ENCODE measurements at regions not wholly inside any gene's neighbourhood (a gene's known extent, or its start where the extent isn't known, plus 50 kb on each side); places are given as distances from the start of the nearest gene placed in this dataset.
A peak's percentile ranks its signal among the peaks of the same experiment; 100 is the strongest.

DNA sequence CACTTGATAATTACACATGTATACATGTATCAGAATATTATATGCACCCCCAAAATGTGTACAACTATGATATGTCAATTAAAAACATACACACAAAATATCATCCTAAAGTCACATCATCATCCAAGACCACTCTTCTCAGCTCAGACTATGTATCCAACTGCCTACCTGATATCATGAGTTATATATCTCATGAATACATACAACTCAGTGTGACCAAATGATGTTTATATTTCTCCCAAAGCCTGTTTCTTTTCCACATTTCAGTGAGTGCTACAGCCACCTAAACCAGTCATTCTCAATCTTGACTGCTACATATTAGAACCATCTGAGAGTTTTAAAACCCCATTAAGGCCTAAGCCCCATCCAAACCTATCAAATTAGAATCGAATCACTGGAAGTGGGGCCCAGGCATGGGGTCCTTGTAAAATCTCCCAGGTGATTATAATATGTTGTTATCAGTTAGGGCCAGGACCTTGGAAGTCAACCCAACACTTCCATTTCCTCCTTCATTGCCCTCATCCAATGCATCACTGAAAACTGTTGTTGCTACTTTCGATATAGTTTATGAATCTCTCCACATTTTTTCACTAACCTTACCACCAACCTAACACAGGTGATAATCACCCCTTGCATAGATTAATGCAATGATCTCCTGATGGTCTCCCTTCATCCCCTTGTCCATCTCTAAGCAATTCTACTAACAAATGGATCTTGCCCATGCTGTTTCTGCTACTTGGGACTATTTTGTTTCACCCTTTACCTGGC lies 53.8 kb upstream of the ITGB8 start:
- DNase-seq (ENCODE audit: low read depth in 2 of 2): no peak
- no peaks in the 10 kb centered on the region for H3K79me2 ChIP-seq (ENCODE audit: control insufficient read depth, insufficient read depth, low read length)
- no peak overlapping the region for H3K27ac ChIP-seq (ENCODE audit: insufficient read depth, low read length)
- no peak overlapping the region for H2AFZ ChIP-seq (ENCODE audit: low read length)
- no peak overlapping the region for H3K9ac ChIP-seq (ENCODE audit: insufficient read depth, low read length)
- H3K9me3 ChIP-seq (ENCODE audit: control insufficient read depth, insufficient read depth, low read depth, low read length): no peaks in the 10 kb centered on the region
- H3K4me2 ChIP-seq (ENCODE audit: extremely low read depth, insufficient read depth, low read length): no peak overlapping the region
- H3K4me1 ChIP-seq (ENCODE audit: control insufficient read depth, extremely low read depth, insufficient read depth, low read length): no peaks in the 10 kb centered on the region
- no peaks in the 10 kb centered on the region for H4K20me1 ChIP-seq (ENCODE audit: control insufficient read depth, extremely low read depth, insufficient read depth, low read length)
- no peak for TF ChIP-seq EZH2 (IDR thresholded peaks at IDR 0.05; ENCODE audit: low read length, missing control alignments)
- no peak for TF ChIP-seq CTCF (conservative IDR thresholded peaks at IDR 0.05 in 1 of 2, IDR thresholded peaks at IDR 0.05 in 1 of 2; ENCODE audit: low read depth in 1 of 2, low read length in 2 of 2)
- H3K4me3 ChIP-seq (replicated peaks in 1 of 4; ENCODE audit: control extremely low read depth in 1 of 4, insufficient read depth in 1 of 4, low read depth in 3 of 4, low read length in 4 of 4): no peak overlapping the region
- H3K36me3 ChIP-seq (ENCODE audit: control insufficient read depth, insufficient read depth, low read length): no peaks in the 10 kb centered on the region
- no peaks in the 10 kb centered on the region for H3K27me3 ChIP-seq (ENCODE audit: control insufficient read depth, insufficient read depth, low read length)

DNA sequence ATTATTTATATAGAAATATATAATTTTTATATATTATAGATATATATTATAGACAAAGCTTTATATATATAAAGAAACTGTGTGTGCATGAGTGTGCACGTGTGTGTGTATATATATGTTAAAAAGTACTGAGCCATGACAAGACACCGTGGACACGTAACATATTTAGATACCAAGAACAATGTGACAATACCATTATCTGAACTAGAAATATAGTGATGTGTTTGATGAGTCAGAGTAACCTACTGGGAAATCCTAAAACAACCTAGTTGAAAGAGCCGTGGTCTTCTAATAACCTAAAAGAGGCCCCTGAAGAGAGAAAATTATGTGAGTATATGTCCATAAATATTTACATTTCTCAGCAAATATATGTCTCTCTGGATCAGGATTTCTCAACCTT lies 50.7 kb upstream of the ITGB8 start:
- H3K9me3 ChIP-seq (ENCODE audit: control insufficient read depth, insufficient read depth, low read depth, low read length): no peaks in the 10 kb centered on the region
- H2AFZ ChIP-seq (ENCODE audit: low read length): no peak overlapping the region
- no peak for DNase-seq (ENCODE audit: low read depth in 2 of 2)
- no peak overlapping the region for H3K9ac ChIP-seq (ENCODE audit: insufficient read depth, low read length)
- H3K4me1 ChIP-seq (ENCODE audit: control insufficient read depth, extremely low read depth, insufficient read depth, low read length): no peaks in the 10 kb centered on the region
- H3K27ac ChIP-seq (ENCODE audit: insufficient read depth, low read length): no peak overlapping the region
- H4K20me1 ChIP-seq (ENCODE audit: control insufficient read depth, extremely low read depth, insufficient read depth, low read length): no peaks in the 10 kb centered on the region
- H3K27me3 ChIP-seq (ENCODE audit: control insufficient read depth, insufficient read depth, low read length): no peaks in the 10 kb centered on the region
- no peaks in the 10 kb centered on the region for H3K36me3 ChIP-seq (ENCODE audit: control insufficient read depth, insufficient read depth, low read length)
- H3K4me2 ChIP-seq (ENCODE audit: extremely low read depth, insufficient read depth, low read length): no peak overlapping the region
- H3K4me3 ChIP-seq (replicated peaks in 1 of 4; ENCODE audit: control extremely low read depth in 1 of 4, insufficient read depth in 1 of 4, low read depth in 3 of 4, low read length in 4 of 4): no peak overlapping the region
- TF ChIP-seq CTCF (conservative IDR thresholded peaks at IDR 0.05 in 1 of 2, IDR thresholded peaks at IDR 0.05 in 1 of 2; ENCODE audit: low read depth in 1 of 2, low read length in 2 of 2) (no peak), EZH2 (IDR thresholded peaks at IDR 0.05; ENCODE audit: low read length, missing control alignments) (no peak)
- no peaks in the 10 kb centered on the region for H3K79me2 ChIP-seq (ENCODE audit: control insufficient read depth, insufficient read depth, low read length)

DNA sequence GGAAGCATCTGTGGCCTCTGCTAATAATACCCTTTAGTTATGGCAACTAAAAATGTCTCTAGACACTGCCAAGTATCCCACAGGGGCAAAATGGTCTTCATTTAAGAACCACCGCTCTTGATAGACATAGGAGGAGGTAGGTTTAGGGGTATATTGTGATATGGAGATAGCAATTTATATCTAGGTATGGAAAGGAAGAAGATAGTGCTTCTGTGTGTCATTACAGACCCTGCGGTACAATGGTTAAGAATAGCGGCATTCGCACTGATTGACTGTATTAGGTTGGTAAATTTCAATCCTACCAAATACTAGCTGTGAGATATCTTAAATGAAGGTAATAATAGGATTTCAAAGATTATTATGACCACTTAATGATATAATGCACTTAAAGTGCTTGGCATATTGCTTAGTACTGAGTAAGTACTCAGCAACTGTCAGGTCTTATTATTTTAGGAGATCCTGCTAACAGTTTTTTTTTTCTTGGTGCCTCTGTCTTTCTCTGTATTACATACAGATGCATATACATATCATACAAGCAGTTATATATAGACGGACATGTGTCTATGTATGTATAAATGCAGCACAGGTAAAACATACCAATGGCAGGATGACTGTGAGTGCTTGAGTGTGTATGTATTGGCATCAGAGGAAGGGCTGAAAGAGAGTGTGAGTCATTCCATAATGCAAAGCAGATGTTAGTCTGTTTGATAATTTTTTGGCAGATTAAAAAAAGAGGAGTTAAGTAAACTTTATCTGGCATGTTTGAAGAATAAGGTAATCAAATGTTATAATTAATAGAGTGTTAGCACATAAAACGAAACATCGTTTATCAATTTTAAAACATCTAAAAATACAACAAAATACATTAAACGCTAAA lies 50.0 kb upstream of the ITGB8 start:
- H3K4me3 ChIP-seq (replicated peaks in 1 of 4; ENCODE audit: control extremely low read depth in 1 of 4, insufficient read depth in 1 of 4, low read depth in 3 of 4, low read length in 4 of 4): no peak overlapping the region
- H3K27ac ChIP-seq (ENCODE audit: insufficient read depth, low read length): no peak overlapping the region
- H3K9me3 ChIP-seq (ENCODE audit: control insufficient read depth, insufficient read depth, low read depth, low read length): no peaks in the 10 kb centered on the region
- H3K9ac ChIP-seq (ENCODE audit: insufficient read depth, low read length): no peak overlapping the region
- H2AFZ ChIP-seq (ENCODE audit: low read length): no peak overlapping the region
- no peaks in the 10 kb centered on the region for H3K36me3 ChIP-seq (ENCODE audit: control insufficient read depth, insufficient read depth, low read length)
- no peaks in the 10 kb centered on the region for H3K79me2 ChIP-seq (ENCODE audit: control insufficient read depth, insufficient read depth, low read length)
- H3K4me1 ChIP-seq (ENCODE audit: control insufficient read depth, extremely low read depth, insufficient read depth, low read length): no peaks in the 10 kb centered on the region
- DNase-seq (ENCODE audit: low read depth in 2 of 2): peak; percentile 91
- no peak overlapping the region for H3K4me2 ChIP-seq (ENCODE audit: extremely low read depth, insufficient read depth, low read length)
- H3K27me3 ChIP-seq (ENCODE audit: control insufficient read depth, insufficient read depth, low read length): no peaks in the 10 kb centered on the region
- no peak for TF ChIP-seq CTCF (conservative IDR thresholded peaks at IDR 0.05 in 1 of 2, IDR thresholded peaks at IDR 0.05 in 1 of 2; ENCODE audit: low read depth in 1 of 2, low read length in 2 of 2)
- no peak for TF ChIP-seq EZH2 (IDR thresholded peaks at IDR 0.05; ENCODE audit: low read length, missing control alignments)
- H4K20me1 ChIP-seq (ENCODE audit: control insufficient read depth, extremely low read depth, insufficient read depth, low read length): no peaks in the 10 kb centered on the region
